Stimulated activated CD4-positive, alpha-beta T cell treated with anti-CD3 and anti-CD28 coated beads, Interleukin-4, amount 100 ng/mL, for 24 hours (primary cell): ENCODE measurements at regions not wholly inside any gene's neighbourhood (a gene's known extent, or its start where the extent isn't known, plus 50 kb on each side); places are given as distances from the start of the nearest gene placed in this dataset.
"Not testable (repeated sequence)": the region's sequence is repeated elsewhere in the genome, so short reads cannot be mapped to it uniquely, and the experiment has no call there.

ENCODE experiments used
- DNase-seq: peaks from one replicate; pipeline ENCODE4 v3.0.0-alpha.2; 2020

GRCh38 chr4:18689308-18690115, 668.0 kb upstream of the LCORL start:
- DNase-seq: peak; percentile 47

- not testable (repeated sequence) for DNase-seq
Measured at GRCh38 chr4:18688351-18688750, 666.8 kb upstream of the LCORL start.

- no peak for DNase-seq
Measured at GRCh38 chr4:18686338-18687037, 664.9 kb upstream of the LCORL start.

- no peak for DNase-seq
Measured at GRCh38 chr4:18684932-18685331, 663.4 kb upstream of the LCORL start.

- DNase-seq: no peak
Measured at GRCh38 chr4:18676526-18676915, 655.0 kb upstream of the LCORL start.

GRCh38 chr4:18675586-18676525, 654.3 kb upstream of the LCORL start:
- DNase-seq: no peak

GRCh38 chr4:18670034-18670433, 648.5 kb upstream of the LCORL start:
- no peak for DNase-seq

- no peak for DNase-seq
Measured at GRCh38 chr4:18669390-18669789, 647.8 kb upstream of the LCORL start.

- DNase-seq: no peak
Measured at GRCh38 chr4:18666322-18666721, 644.8 kb upstream of the LCORL start.

- DNase-seq: no peak
Measured at GRCh38 chr4:18664171-18664570, 642.6 kb upstream of the LCORL start.

- no peak for DNase-seq
Measured at GRCh38 chr4:18645351-18645750, 623.8 kb upstream of the LCORL start.

GRCh38 chr4:18641334-18641733, 619.8 kb upstream of the LCORL start:
- no peak for DNase-seq

GRCh38 chr4:18638031-18638430, 616.5 kb upstream of the LCORL start:
- DNase-seq: no peak

- no peak for DNase-seq
Measured at GRCh38 chr4:18636001-18636585, 614.5 kb upstream of the LCORL start.

- no peak for DNase-seq
Measured at GRCh38 chr4:18635531-18635930, 614.0 kb upstream of the LCORL start.

- DNase-seq: no peak
Measured at GRCh38 chr4:18631586-18631985, 610.0 kb upstream of the LCORL start.

GRCh38 chr4:18630218-18631110, 608.9 kb upstream of the LCORL start:
- DNase-seq: no peak

- DNase-seq: no peak
Measured at GRCh38 chr4:18627447-18628005, 606.0 kb upstream of the LCORL start.

- DNase-seq: no peak
Measured at GRCh38 chr4:18626996-18627395, 605.4 kb upstream of the LCORL start.

GRCh38 chr4:18626366-18626765, 604.8 kb upstream of the LCORL start:
- DNase-seq: no peak

- DNase-seq: no peak
Measured at GRCh38 chr4:18621186-18621585, 599.6 kb upstream of the LCORL start.

GRCh38 chr4:18616720-18617119, 595.2 kb upstream of the LCORL start:
- no peak for DNase-seq
